Common myeloid progenitor, CD34-positive (primary cell): ENCODE measurements at regions not wholly inside any gene's neighbourhood (a gene's known extent, or its start where the extent isn't known, plus 50 kb on each side); places are given as distances from the start of the nearest gene placed in this dataset.

Experiments
- CTCF ChIA-PET: fragments of 350-600 bp; sonication (Branson Sonifier 250); formaldehyde crosslinking; loops from one replicate; lab custom pipeline; 2021; ENCODE audit warnings: antibody characterized with exemption; lab: Charles Lee
- POLR2A ChIA-PET: fragments of 350-600 bp; sonication (Branson Sonifier 250); formaldehyde crosslinking; loops from one replicate; lab custom pipeline; 2021; ENCODE audit warnings: antibody characterized with exemption; lab: Charles Lee
- DNase-seq, 3 donors: peaks; one replicate each; pipeline versions ENCODE4 v3.0.0 to v3.0.0-alpha.2; 2013
- H3K27ac ChIP-seq, 2 experiments: 1 replicate in 1 of 2; 2 replicates in 1 of 2; pipeline ENCODE4 v1.7.0; 2013; ENCODE audit warnings: inconsistent platforms in 2 of 2, low read length in 2 of 2, mild to moderate bottlenecking in 2 of 2, low read depth in 1 of 2, moderate library complexity in 1 of 2; ENCODE audit not compliant: severe bottlenecking in 2 of 2, insufficient read depth in 1 of 2, poor library complexity in 1 of 2
- H3K27me3 ChIP-seq, 5 experiments: replicated peaks in 2 of 5; 1 replicate in 3 of 5; 2 replicates in 2 of 5; pipeline versions ENCODE4 v1.6.1 to v1.7.0; 2013; ENCODE audit warnings: low read length in 4 of 5, mild to moderate bottlenecking in 2 of 5, moderate library complexity in 2 of 5, inconsistent platforms in 1 of 5; ENCODE audit not compliant: insufficient read depth in 5 of 5, control insufficient read depth in 4 of 5
- H3K36me3 ChIP-seq, 4 experiments: 1 replicate in 2 of 4; 2 replicates in 2 of 4; pipeline versions ENCODE4 v1.6.1 to v1.7.0; 2013; ENCODE audit warnings: low read length in 3 of 4, control low read depth in 1 of 4, mild to moderate bottlenecking in 1 of 4; ENCODE audit not compliant: control insufficient read depth in 4 of 4, insufficient read depth in 4 of 4
- H3K4me1 ChIP-seq, 4 experiments: 1 replicate in 3 of 4; 2 replicates in 1 of 4; pipeline versions ENCODE4 v1.6.1 to v1.7.1; 2013; ENCODE audit warnings: low read length in 3 of 4, mild to moderate bottlenecking in 3 of 4, control low read depth in 1 of 4, inconsistent platforms in 1 of 4, moderate library complexity in 1 of 4; ENCODE audit not compliant: control insufficient read depth in 4 of 4, insufficient read depth in 4 of 4; ENCODE audit errors: control extremely low read depth in 1 of 4
- H3K4me3 ChIP-seq, 7 experiments: 1 replicate in 4 of 7; 2 replicates in 3 of 7; pipeline versions ENCODE4 v1.5.1 to v1.7.0; 2013; ENCODE audit warnings: mild to moderate bottlenecking in 7 of 7, low read length in 6 of 7, moderate library complexity in 6 of 7, inconsistent platforms in 2 of 7, low read depth in 2 of 7, control low read depth in 1 of 7; ENCODE audit not compliant: insufficient read depth in 4 of 7, control insufficient read depth in 1 of 7; ENCODE audit errors: extremely low read depth in 1 of 7
- H3K9me3 ChIP-seq, 5 experiments: 1 replicate in 4 of 5; 2 replicates in 1 of 5; pipeline versions ENCODE4 v1.6.1 to v1.7.1; 2013; ENCODE audit warnings: low read length in 4 of 5, mild to moderate bottlenecking in 2 of 5, inconsistent platforms in 1 of 5, low read depth in 1 of 5, moderate library complexity in 1 of 5; ENCODE audit not compliant: control insufficient read depth in 4 of 5, insufficient read depth in 2 of 5; ENCODE audit errors: control extremely low read depth in 1 of 5
- WGBS: methylation state at CpG from one replicate; pipeline ENCODE4 v1.1.5; 2013; ENCODE audit not compliant: insufficient coverage; 5-methylcytosine and 5-hydroxymethylcytosine counted together

GRCh38 chr3:159830523-159831154, 158.0 kb upstream of the IL12A start:
- Histone ChIP-seq H3K4me1 (peaks cover 24 to 60% (median 51%) of the 10 kb centered on the region in 4 experiments), H3K36me3 (no peaks in the 10 kb centered on the region), H3K27me3 (no peaks in the 10 kb centered on the region), H3K27ac (no peak overlapping the region), H3K4me3 (peak overlapping the region in 1 of 7 experiments; percentile 12), H3K9me3 (no peaks in the 10 kb centered on the region)
- DNase-seq: peak in 2 of 3 donors; percentile 82 to 88
- CTCF ChIA-PET: interaction anchor here (0.6 to 16.6 kb wide), 13 partner anchors 8 to 580 kb away, joined by 3 to 250 read pairs (median 17); partner anchors contain the start of gene SCHIP1
- POLR2A ChIA-PET: interaction anchor here (1.2 kb wide), 1 partner anchor 22 kb away, joined by 4 read pairs; no protein-coding TSS in a partner anchor
- no CpG with 5 or more reads among the region's 1 CpG for WGBS

GRCh38 chr3:159831466-159831865, 157.2 kb upstream of the IL12A start:
- CTCF ChIA-PET: interaction anchor here (0.8 to 16.6 kb wide), 11 partner anchors 7 to 174 kb away, joined by 3 to 250 read pairs (median 5); partner anchors contain the start of gene SCHIP1

GRCh38 chr3:159832024-159832423, 156.6 kb upstream of the IL12A start:
- WGBS: 0% methylated on average over 2 of the region's 2 CpGs
- peak; percentile 77 to 97 (median 95) for DNase-seq
- CTCF ChIA-PET: interaction anchor here (0.8 to 16.6 kb wide), 12 partner anchors 7 to 174 kb away, joined by 3 to 250 read pairs (median 6); partner anchors contain the start of gene SCHIP1
- Histone ChIP-seq H3K27ac (no peak overlapping the region), H3K36me3 (no peaks in the 10 kb centered on the region), H3K27me3 (no peaks in the 10 kb centered on the region), H3K4me3 (peak overlapping the region in 4 of 7 experiments; percentile 16 to 61 (median 31)), H3K9me3 (no peaks in the 10 kb centered on the region), H3K4me1 (peaks cover 24 to 66% (median 53%) of the 10 kb centered on the region in 4 experiments)
- POLR2A ChIA-PET: interaction anchor here (0.9 kb wide), 1 partner anchor 25 kb away, joined by 3 read pairs; no protein-coding TSS in a partner anchor

More at GRCh38 chr3:159831466-159831865, 157.2 kb upstream of the IL12A start:
- peak overlapping the region in 1 of 7 experiments; percentile 25 for H3K4me3 ChIP-seq
- H3K27me3 ChIP-seq: no peaks in the 10 kb centered on the region
- WGBS: no CpG with 5 or more reads among the region's 2 CpGs
- no peaks in the 10 kb centered on the region for H3K36me3 ChIP-seq
- POLR2A ChIA-PET: interaction anchor here (0.9 to 1.2 kb wide), 2 partner anchors 21 to 25 kb away, joined by 3 to 4 read pairs; no protein-coding TSS in a partner anchor
- H3K9me3 ChIP-seq: no peaks in the 10 kb centered on the region
- H3K27ac ChIP-seq: no peak overlapping the region
- H3K4me1 ChIP-seq: peaks cover 24 to 63% (median 51%) of the 10 kb centered on the region in 4 experiments
- DNase-seq: no peak

- H3K4me1 ChIP-seq: peaks cover 24 to 75% (median 50%) of the 10 kb centered on the region in 4 experiments
- H3K9me3 ChIP-seq: no peaks in the 10 kb centered on the region
- WGBS: 100% methylated on average over 1 of the region's 1 CpG
- CTCF ChIA-PET: interaction anchor here (4.6 to 16.6 kb wide), 3 partner anchors 10 to 45 kb away, joined by 22 to 250 read pairs (median 243); no protein-coding TSS in a partner anchor
- DNase-seq: no peak
- H3K27ac ChIP-seq: no peak overlapping the region
- H3K27me3 ChIP-seq: no peaks in the 10 kb centered on the region
- H3K36me3 ChIP-seq: no peaks in the 10 kb centered on the region
- POLR2A ChIA-PET: no interaction called here
- no peak overlapping the region for H3K4me3 ChIP-seq
Measured at GRCh38 chr3:159835126-159835525, 153.5 kb upstream of the IL12A start.

GRCh38 chr3:159837725-159838124, 150.9 kb upstream of the IL12A start:
- POLR2A ChIA-PET: interaction anchor here (0.7 kb wide), 1 partner anchor 726 kb away, joined by 5 read pairs; no protein-coding TSS in a partner anchor
- Histone ChIP-seq H3K4me3 (no peak overlapping the region), H3K36me3 (no peaks in the 10 kb centered on the region), H3K27ac (no peak overlapping the region), H3K4me1 (peaks cover 12 to 71% (median 34%) of the 10 kb centered on the region in 4 experiments), H3K27me3 (no peaks in the 10 kb centered on the region), H3K9me3 (no peaks in the 10 kb centered on the region)
- DNase-seq: no peak
- 91% methylated on average over 2 of the region's 3 CpGs for WGBS
- CTCF ChIA-PET: interaction anchor here (0.6 to 16.6 kb wide), 4 partner anchors 8 to 33 kb away, joined by 3 to 243 read pairs (median 12); no protein-coding TSS in a partner anchor

- Histone ChIP-seq H3K27me3 (no peaks in the 10 kb centered on the region), H3K36me3 (no peaks in the 10 kb centered on the region), H3K9me3 (no peaks in the 10 kb centered on the region), H3K27ac (no peak overlapping the region), H3K4me1 (peaks cover 3 to 63% (median 32%) of the 10 kb centered on the region in 4 experiments), H3K4me3 (no peak overlapping the region)
- WGBS: 100% methylated on average over 1 of the region's 2 CpGs
- ChIA-PET POLR2A (interaction anchor here (1.1 kb wide), 1 partner anchor 10 kb away, joined by 3 read pairs; no protein-coding TSS in a partner anchor), CTCF (interaction anchor here (0.6 to 16.6 kb wide), 8 partner anchors 9 to 167 kb away, joined by 3 to 243 read pairs (median 4); no protein-coding TSS in a partner anchor)
- DNase-seq: no peak
Measured at GRCh38 chr3:159838938-159839337, 149.7 kb upstream of the IL12A start.
